K562 (cell line): ENCODE measurements at regions not wholly inside any gene's neighbourhood (a gene's known extent, or its start where the extent isn't known, plus 50 kb on each side); places are given as distances from the start of the nearest gene placed in this dataset.

ENCODE experiments used
- DPF2 ChIP-seq: fragments of 450-650 bp; IDR thresholded peaks from 2 replicates; pipeline ENCODE4 v1.6.1; 2016
- EZH2 ChIP-seq: IDR thresholded peaks from 2 replicates; pipeline ENCODE4 v1.6.1; 2012; ENCODE audit warnings: low read depth, mild to moderate bottlenecking, inconsistent platforms, low read length, borderline replicate concordance
- NFIC ChIP-seq: fragments of 450-650 bp; IDR thresholded peaks from 2 replicates; pipeline ENCODE4 v1.6.1; 2017; ENCODE audit warnings: mild to moderate bottlenecking, inconsistent platforms
- NUFIP1 ChIP-seq: fragments of 450-650 bp; IDR thresholded peaks from 2 replicates; pipeline ENCODE4 v1.6.1; 2018; ENCODE audit not compliant: partially characterized antibody
- PHF20 ChIP-seq: fragments of 450-650 bp; IDR thresholded peaks from 2 replicates; pipeline ENCODE4 v1.6.1; 2018; ENCODE audit not compliant: partially characterized antibody
- POLR2AphosphoS5 ChIP-seq: IDR thresholded peaks from 2 replicates; pipeline ENCODE4 v1.6.1; 2011; ENCODE audit warnings: mild to moderate bottlenecking, low read depth, low read length, moderate library complexity; ENCODE audit not compliant: control insufficient read depth, insufficient read depth
- SIN3B ChIP-seq: fragments of 450-650 bp; IDR thresholded peaks from 2 replicates; pipeline ENCODE4 v1.6.1; 2017; ENCODE audit warnings: low read depth, mild to moderate bottlenecking, moderate library complexity
- STAT5B ChIP-seq: fragments of 250-450 bp; sonication (Bioruptor Pico); IDR thresholded peaks from 2 replicates; pipeline ENCODE4 v1.8.0; 2021; ENCODE audit warnings: mild to moderate bottlenecking, inconsistent platforms
- ZFP36 ChIP-seq: fragments of 150-350 bp; IDR thresholded peaks from 2 replicates; pipeline ENCODE4 v1.6.1; 2018; ENCODE audit warnings: low read length, low read depth; ENCODE audit not compliant: partially characterized antibody
- ZNF644 ChIP-seq: fragments of 200-800 bp; sonication (Bioruptor generic); IDR thresholded peaks from 2 replicates; pipeline ENCODE4 v1.6.1; 2016; ENCODE audit warnings: low read depth, missing genetic modification characterization, missing compliant biosample characterization
- TF ChIP-seq, protein P1 (sequence below), 3 experiments: IDR thresholded peaks in 2 of 3; conservative IDR thresholded peaks in 1 of 3; 2 replicates each; pipeline ENCODE4 v1.5.1; 2011 to 2012; ENCODE audit warnings: low read length in 3 of 3, mild to moderate bottlenecking in 3 of 3, control low read depth in 2 of 3, improper control_type of control experiment in 1 of 3, inconsistent platforms in 1 of 3, low read depth in 1 of 3, mixed read lengths in 1 of 3, moderate library complexity in 1 of 3; ENCODE audit not compliant: insufficient read depth in 2 of 3
- TF ChIP-seq, protein P2 (sequence below): sonication (generic); formaldehyde crosslinking; IDR thresholded peaks from 2 replicates; pipeline ENCODE4 v1.8.1; 2022; ENCODE audit warnings: missing genetic modification reagents

DNA sequence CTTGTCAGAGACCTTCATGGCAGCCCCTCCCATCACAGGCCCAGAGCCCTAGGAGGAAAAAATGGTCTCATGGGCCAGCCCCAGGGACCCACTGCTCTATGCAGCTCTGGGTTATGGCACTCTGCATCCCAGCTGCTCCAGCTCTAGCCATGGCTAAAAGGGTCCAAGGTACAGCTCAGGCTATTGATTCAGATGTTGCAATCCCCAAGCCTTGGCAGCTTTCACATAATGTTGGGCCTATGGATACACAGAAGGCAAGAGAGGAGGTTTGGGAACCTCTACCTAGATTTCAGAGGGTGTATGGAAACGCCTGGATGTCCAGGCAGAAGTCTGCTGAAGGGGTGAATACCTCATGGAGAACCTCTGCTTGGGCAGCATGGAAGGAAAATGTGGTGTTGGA lies 996.0 kb downstream of the PCDH9 start:
- no peak for TF ChIP-seq PHF20
- no peak for TF ChIP-seq NFIC
- TF ChIP-seq NUFIP1, result no peak
- TF ChIP-seq, protein P1, sequence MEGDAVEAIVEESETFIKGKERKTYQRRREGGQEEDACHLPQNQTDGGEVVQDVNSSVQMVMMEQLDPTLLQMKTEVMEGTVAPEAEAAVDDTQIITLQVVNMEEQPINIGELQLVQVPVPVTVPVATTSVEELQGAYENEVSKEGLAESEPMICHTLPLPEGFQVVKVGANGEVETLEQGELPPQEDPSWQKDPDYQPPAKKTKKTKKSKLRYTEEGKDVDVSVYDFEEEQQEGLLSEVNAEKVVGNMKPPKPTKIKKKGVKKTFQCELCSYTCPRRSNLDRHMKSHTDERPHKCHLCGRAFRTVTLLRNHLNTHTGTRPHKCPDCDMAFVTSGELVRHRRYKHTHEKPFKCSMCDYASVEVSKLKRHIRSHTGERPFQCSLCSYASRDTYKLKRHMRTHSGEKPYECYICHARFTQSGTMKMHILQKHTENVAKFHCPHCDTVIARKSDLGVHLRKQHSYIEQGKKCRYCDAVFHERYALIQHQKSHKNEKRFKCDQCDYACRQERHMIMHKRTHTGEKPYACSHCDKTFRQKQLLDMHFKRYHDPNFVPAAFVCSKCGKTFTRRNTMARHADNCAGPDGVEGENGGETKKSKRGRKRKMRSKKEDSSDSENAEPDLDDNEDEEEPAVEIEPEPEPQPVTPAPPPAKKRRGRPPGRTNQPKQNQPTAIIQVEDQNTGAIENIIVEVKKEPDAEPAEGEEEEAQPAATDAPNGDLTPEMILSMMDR (IDR thresholded peaks at IDR 0.05 in 2 of 3, conservative IDR thresholded peaks at IDR 0.05 in 1 of 3; ENCODE audit: insufficient read depth in 2 of 3, low read depth in 1 of 3, low read length in 3 of 3), result no peak
- no peak for TF ChIP-seq EZH2
- TF ChIP-seq, protein P2, sequence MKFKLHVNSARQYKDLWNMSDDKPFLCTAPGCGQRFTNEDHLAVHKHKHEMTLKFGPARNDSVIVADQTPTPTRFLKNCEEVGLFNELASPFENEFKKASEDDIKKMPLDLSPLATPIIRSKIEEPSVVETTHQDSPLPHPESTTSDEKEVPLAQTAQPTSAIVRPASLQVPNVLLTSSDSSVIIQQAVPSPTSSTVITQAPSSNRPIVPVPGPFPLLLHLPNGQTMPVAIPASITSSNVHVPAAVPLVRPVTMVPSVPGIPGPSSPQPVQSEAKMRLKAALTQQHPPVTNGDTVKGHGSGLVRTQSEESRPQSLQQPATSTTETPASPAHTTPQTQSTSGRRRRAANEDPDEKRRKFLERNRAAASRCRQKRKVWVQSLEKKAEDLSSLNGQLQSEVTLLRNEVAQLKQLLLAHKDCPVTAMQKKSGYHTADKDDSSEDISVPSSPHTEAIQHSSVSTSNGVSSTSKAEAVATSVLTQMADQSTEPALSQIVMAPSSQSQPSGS (CRISPR knock-in tag), result no peak
- TF ChIP-seq ZFP36, result no peak
- TF ChIP-seq ZNF644 (tag), result no peak
- TF ChIP-seq POLR2AphosphoS5, result no peak
- no peak for TF ChIP-seq DPF2
- TF ChIP-seq SIN3B, result no peak
- no peak for TF ChIP-seq STAT5B (CRISPR knock-in tag)
